NCI-H128 (cell line): ENCODE measurements at regions not wholly inside any gene's neighbourhood (a gene's known extent, or its start where the extent isn't known, plus 50 kb on each side); places are given as distances from the start of the nearest gene placed in this dataset.
"Not testable (repeated sequence)": the region's sequence is repeated elsewhere in the genome, so short reads cannot be mapped to it uniquely, and the experiment has no call there.

Experiments used
- DNase-seq: peaks from one replicate; lab custom pipeline; 2025; ENCODE audit not compliant: unreplicated experiment; lab: John Stamatoyannopoulos, UW

DNA sequence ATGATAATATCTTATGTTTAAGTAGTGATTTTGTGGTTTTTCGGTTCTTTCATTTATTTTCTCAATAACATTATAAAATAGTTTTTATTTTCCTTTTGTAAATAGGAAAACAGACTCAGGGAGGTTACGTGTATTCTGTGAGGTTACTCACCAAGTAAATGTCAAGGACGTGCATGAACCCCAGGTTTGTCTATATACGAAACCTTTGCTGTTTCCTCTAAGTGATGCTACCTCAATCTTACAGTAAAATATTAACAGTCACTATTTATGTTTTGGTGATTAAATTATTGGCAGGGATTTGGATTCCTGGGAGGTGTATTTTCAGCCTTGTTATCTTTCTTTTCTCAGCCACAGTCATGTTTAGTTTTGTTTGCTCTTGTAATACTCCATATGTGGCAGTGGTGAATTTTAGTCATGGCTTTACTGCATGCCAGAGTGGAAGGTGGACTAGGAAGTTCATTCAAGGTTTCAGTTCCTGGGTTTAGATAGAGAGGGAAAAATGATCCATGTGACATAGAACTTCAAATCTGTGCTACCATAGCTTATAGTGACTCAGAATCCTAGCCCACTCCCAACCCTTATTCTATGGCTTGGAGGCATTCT lies 139.9 kb downstream of the ARL4A start:
- no peak for DNase-seq

DNA sequence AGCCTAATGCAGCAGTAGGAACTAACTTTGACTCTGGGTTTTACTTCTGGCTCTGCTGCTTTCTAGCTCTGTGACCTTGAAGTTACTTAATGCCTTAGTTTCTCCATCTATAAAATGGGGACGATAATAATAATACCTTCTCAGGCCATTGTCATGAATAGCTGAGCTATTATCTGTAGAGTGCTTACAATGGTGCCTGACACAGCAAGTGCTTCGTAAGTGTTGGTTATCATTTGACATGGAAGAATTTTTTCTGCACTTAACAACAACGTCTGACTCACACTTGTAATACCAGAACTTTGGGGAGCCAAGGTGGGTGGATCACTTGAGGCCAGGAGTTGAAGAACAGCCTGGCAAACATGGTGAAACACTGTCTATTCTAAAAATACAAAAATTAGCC lies 140.5 kb downstream of the ARL4A start:
- DNase-seq = no peak

DNA sequence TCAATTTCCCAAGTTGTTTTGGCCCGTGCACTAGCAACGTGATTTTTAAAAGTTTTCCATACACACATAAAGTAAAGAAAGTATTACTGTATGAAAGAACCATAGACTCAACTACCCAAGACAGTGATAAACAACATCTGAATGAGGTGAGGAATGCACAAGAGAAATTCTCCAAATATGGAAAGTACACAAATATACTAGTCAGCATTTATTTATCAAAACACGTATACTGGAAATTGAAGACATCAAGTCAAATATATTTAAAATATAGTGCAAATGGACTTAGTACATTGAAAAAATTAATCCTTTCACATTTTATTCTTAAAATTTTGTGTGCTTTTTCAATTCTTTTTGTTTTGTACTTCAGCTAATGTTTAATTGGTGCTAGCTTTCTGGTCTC lies 143.6 kb downstream of the ARL4A start:
- no peak for DNase-seq

DNA sequence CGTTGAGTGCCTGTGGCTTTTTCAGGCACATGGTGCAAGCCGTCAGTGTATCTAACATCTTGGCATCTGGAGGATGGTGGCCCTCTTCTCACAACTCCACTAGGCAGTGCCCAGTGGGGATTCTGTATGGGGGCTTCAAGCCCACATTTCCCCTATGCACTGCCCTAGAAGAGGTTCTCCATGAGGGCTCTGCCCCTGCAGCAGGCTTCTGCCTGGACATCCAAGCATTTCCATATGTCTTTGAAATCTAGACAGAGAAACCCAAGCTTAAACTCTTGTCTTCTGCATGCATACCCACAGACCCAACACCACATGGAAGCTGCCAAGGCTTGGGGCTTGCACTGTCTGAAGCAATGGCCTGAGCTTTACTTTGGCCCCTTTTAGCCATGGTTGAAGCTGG lies 146.4 kb downstream of the ARL4A start:
- DNase-seq = no peak

DNA sequence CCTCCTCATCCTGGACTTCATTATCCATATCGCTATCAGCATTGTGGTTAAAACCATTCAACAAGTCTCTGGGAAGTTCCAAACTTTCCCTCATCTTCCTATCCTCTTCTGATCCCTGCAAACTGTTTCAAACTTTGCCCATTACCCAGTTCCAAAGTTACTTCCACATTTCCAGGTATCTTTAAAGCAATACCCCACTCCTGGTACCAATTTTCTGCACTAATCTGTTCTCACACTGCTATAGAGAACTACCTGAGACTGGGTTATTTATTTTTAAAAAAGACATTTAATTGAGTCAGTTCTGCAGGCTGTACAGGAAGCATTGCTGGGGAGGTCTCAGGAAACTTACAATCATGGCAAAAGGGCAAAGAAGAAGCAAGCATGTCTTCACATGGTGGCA lies 147.3 kb downstream of the ARL4A start:
- no peak for DNase-seq

DNA sequence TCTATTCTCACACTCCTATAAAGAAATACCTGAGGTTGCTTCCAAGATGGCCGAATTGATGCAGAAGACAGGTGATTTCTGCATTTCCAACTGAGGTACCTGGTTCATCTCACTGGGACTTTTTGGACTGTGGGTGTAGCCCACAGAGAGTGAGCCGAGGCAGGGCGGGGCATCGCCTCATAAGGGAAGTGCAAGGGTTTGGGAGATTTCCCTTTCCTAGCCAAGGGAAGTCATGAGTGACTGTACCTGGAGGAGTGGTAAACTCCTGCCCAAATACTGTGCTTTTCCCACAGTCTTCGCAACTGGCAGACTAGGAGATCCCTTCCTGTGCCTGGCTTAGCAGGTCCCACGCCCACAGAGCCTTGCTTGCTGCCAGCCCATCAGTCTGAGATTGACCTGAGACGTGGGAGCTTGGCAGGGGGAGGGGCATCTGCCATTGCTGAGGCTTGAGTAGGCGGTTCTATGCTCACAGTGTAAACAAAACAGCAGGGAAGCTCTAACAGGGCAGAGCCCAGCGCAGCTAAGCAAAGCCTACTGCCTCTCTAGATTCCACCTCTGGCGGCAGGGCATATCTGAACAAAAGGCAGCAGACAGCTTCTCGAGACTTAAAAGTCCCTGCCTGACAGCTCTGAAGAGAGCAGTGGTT lies 152.2 kb downstream of the ARL4A start:
- DNase-seq = no peak

DNA sequence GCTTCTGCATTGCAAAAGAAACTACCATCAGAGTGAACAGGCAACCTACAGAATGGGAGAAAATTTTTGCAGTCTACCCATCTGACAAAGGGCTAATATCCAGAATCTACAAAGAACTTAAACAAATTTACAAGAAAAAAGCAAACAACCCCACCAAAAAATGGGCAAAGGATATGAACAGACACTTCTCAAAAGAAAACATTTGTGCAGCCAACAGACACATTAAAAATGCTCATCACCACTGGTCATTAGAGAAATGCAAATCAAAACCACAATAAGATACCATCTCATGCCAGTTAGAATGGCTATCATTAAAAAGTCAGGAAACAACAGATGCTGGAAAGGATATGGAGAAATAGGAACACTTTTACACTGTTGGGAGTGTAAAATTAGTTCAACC lies 157.3 kb downstream of the ARL4A start:
- DNase-seq = not testable (repeated sequence)

DNA sequence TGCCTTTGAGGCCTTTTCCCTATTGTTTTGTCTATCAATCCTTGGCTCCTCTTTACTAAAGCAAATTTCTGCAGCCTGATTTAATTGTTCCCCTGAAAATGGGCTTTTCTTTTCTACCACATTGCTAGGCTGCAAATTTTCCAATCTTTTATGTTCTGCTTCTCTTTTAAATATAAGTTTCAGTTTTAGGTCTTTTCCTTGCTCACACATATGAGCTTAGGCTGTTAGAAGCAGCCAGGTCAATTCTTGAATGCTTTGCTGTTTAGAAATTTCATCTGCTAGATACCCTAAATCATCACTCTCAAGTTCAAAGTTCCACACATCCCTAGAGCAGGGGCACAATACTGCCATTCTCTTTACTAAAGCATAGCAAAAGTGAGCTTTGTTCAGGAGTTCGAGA lies 159.6 kb downstream of the ARL4A start:
- DNase-seq = no peak

DNA sequence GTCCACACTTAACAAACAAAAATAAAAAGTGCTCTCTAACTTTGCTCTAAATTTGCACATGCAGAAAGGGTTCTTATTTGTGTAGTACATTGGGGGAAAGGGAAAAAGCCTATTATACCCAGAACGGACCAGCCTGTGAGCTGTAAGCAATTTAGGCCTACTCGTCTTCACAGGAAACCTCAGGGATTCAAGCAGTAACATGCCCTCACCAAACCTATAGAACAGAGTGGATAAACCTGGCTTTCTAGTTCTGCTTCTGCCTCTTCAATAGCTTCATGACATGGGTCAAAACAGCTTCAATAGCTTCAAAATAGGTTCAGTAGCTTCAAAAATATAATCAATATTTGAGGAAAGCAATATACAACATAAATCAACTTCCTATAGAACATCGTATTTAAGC lies 163.7 kb downstream of the ARL4A start:
- no peak for DNase-seq

DNA sequence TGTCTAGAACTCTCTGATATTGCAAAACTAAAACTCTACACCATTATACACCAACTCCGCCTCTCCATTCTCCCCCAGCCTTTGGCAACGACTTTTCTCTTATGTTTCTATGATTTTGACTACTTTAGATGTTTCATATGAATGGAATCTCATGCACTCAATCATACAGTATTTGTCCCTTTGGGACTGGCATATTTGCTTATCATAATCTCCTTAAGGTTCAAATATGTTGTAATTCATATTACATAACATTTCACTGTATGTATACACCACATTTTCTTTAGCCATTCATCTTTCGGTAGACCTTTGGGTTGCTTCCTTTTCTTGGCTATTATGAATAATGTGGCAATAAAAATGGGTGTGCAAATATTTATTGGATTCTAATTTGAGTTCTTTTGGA lies 164.4 kb downstream of the ARL4A start:
- no peak for DNase-seq

DNA sequence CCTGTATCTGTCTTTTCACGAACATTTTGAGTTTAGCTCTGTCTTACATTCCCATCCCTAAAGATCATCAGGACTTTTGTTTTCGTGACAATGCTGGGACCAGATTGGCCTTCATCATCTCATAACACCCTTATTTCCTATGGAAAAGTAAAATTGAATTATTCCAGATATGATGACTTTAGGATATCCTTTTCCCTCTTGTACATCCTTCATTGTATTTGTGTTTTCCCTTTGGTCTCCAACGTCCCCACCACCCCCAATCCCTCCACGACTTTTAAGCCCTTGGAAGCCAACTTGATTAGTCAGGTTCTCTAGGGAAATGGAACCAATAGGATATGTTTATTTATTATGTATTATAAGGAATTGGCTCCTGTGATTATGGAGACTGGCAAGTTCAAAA lies 167.6 kb downstream of the ARL4A start:
- no peak for DNase-seq

DNA sequence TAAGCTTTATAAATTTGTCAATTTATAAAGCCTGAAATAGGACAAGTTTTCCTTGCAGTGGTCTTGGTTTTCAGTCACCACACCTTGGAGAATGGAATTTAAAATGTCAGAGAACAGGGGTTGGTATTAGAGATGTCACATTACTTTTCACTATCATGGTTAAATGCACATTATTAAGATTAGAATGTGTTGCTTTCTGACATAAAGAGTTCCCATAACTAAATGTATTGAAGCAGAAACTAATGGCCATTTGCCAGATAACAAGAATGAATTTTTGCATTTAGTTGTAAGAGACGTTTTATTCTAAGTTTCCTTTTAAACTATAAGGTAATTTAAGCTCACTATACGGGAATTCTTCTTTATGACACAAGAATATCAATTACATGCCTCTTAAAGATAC lies 172.3 kb downstream of the ARL4A start:
- DNase-seq = no peak

DNA sequence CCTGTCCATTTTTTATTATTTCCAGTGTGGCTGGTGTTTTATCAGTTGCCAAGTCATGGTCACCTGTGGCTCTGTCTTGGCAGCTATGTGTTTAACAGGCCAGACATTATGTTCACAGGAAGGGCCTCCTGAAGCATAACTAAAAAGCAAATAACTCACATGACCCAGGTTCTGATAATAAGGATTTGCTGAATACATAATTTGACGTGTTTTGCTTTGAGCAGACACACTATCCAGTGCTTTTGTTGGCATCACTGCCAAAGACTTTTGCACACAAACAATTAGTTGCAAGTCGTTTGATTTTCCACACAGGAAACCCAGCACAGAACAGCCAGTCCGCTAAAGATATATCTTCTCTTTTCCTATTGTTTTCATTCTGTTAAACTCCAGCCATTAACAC lies 173.6 kb downstream of the ARL4A start:
- no peak for DNase-seq

DNA sequence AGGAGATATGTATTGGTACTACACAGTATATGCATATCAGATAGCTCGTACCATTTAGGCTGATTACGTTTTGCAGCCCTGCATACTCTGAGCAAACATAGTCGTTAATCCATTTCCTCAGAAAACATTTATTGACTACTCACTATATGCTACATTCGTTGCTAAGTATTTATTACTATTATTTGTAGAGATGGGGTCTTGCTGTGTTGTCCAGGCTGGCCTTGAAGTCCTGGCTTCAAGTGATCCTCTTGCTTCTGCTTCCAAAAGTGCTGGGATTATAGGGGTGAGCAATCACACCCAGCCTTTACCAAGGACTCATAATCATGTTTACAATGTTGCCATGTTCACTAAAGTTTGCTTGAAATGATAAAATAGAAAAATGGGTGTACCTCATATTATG lies 174.7 kb downstream of the ARL4A start:
- no peak for DNase-seq

DNA sequence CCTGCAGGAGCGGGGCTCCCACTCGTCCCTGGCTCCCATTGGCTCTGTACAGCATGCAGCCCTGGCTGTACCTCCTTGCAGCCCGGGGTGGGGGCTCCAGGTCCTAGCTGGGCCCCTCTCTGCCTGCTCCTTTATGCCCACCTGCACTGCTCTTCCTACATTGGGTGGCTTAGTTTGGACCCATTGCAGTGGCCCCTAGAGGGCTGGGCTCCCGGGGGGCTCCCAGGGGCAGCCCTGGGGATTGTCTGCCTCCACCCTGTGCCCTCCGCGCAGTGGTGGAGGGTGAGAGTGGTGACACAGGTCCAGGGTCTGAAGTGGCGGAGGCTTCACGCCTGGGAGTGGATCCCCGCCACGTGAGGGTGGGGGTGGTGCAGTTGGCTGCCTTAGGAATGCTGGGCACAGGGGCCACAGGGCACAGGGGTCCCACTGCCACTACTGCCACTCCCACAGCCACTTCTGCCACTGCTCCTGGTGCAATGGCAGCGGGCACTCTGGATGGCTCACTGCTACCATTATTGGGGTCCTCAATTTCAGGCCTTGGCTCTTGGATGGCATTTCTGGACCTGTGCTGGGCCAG lies 177.1 kb downstream of the ARL4A start:
- no peak for DNase-seq

DNA sequence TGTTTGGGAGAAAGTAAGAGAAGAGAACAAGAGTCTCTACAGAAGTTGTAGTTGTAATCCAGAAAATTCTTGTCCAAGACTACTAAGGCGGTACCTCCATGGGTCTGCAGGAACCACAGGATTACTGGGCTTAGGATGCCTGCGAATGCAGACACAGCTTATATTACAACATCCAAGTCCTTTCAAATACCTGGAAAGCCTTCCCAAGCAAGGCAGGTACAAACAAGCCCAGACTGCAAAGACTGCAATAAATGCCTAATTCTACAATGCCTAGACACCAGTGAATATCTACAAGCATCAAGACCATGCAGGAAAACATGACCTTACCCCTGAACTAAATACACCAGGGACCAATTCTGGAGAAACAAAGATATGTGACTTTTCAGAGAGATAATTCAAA lies 178.2 kb downstream of the ARL4A start:
- DNase-seq = no peak

DNA sequence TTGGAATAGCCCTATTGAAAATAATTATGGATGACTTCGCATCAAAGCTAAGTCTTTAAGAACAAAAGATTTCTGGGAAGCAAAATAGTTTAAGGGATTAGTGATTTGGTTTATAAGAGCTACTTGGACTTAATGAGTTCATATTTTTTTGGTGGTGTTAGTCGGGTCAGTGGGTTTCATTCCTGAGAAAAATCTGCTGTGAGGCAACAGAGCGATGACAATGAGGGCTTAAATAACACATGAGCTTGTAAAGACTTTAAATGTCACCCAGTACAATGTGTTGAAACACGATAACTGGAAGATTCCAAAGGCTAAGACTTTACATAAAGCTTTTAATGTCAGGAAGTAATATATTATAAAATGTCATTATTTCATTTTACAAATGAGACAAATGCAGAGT lies 178.8 kb downstream of the ARL4A start:
- DNase-seq = no peak

DNA sequence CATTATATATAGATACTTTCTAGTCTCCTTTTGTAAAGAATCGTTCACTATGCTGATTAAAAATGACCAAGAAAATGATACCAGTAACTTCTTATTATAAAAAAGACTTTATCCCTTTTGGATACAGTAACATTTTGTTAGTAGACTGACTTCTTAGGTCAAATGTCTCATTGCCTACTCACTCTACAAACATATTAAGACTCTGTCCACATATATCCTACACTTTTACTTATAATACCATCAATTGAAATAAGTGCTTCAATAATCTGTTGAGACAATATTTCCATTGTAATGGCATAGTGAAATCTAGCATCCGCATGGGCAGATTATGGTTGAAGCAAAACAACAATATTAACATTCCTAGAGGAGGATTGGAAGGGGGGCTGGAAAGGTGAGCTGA lies 180.6 kb downstream of the ARL4A start:
- DNase-seq = no peak

DNA sequence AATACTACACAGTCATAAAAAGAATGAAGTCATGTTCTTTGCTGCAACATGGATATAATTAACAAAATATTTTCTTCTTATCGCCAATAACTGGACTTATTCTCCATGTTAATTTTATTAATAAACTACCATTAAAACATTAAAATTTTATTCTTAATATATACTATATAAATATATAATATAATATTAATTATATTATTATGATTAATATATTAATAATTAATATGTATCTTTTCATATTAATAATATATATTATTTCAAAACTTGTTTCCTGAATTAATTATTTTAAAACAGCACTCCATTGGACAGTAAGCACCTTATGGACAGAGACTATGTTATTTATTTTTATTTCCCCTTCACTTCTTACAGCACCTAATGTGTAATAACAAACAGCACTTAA lies 182.8 kb downstream of the ARL4A start:
- no peak for DNase-seq

DNA sequence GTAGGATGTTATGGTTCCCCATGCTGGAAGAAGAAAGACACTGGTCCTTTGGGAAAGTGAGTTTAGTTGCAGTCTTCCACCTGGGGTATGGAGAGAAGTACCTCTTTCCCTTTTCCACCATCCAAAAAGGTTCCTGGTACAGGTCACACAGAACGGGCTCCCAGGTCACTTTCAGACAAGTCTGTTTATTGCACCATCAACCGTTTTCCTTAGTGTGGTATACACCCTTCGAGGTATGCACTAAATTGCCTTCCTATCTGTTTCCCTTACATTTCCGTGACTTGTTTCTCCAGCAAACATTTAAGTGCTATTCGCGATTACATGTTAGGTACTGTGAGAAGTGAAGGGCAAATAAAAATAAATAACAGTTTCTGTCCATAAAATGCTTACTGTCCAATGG lies 185.1 kb downstream of the ARL4A start:
- DNase-seq = no peak

DNA sequence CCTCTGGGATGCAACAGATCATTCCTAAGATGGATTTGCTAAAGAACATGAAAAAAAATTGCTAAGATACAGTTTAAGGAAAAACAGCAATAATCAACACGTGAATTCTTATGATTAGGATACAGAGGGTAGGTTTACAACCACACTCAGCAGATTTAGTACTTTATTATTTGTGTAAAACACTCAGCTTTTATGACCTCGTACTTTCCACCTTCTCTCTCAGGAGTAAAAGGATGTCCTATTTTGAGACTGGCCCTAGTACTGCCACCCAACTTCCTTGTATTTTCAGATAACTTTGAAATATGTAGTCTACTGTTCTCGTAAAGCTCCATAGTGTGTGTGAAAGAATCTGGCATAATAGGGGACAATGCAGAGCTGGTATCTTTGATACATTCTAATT lies 186.1 kb downstream of the ARL4A start:
- DNase-seq = no peak

DNA sequence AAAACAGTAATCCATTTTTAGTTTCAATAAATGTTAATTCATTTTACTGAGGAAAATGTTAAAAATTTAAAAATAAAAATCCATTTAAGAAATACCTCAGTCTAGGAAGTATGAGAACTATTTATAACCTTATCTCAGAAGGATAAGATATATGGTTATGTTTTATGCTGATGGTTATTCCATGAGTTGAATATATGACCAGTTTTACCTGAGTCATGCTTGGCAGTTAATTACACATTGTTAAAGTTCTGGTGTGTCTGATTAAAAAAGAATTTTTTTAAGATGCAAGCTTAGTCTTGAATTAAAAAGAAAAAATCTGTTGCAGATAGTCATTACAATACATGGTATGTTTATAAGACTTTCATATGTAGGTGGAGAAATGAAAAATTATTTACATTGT lies 191.7 kb downstream of the ARL4A start:
- DNase-seq = no peak

DNA sequence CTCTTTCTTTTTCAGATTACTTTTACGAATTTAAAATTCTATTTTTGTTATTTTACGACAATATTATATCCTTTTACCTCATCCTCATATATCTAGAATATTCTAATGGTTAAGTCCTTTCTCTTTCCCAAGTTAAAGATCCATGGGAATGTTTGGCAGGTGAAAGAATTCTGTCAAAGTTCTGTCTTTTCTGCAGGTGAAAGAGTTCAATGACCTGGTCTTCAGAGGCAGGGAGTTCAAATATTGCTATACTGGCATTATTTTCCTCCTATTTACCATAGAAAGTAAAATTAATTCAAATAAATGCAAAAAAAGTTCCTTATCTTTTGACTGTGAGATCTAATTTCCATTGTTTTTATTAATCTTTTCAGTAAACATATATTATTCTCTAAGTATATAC lies 194.3 kb downstream of the ARL4A start:
- no peak for DNase-seq
